K562 (cell line): ENCODE measurements at regions not wholly inside any gene's neighbourhood (a gene's known extent, or its start where the extent isn't known, plus 50 kb on each side); places are given as distances from the start of the nearest gene placed in this dataset.

Source experiments
- BHLHE40 ChIP-seq: IDR thresholded peaks from 2 replicates; pipeline ENCODE4 v1.6.1; 2011; ENCODE audit warnings: low read length, improper control_type of control experiment
- ELF1 ChIP-seq: fragments of 200-800 bp; sonication (Bioruptor generic); IDR thresholded peaks from 2 replicates; pipeline ENCODE4 v1.6.1; 2016; ENCODE audit warnings: missing genetic modification characterization, missing compliant biosample characterization
- FUS ChIP-seq: fragments of 200-400 bp; formaldehyde crosslinking; optimal IDR thresholded peaks from 2 replicates; pipeline ENCODE3; 2017; ENCODE audit warnings: low read depth, low read length
- HDAC3 ChIP-seq: fragments of 450-650 bp; IDR thresholded peaks from 2 replicates; pipeline ENCODE4 v1.6.1; 2018; ENCODE audit warnings: borderline replicate concordance, mild to moderate bottlenecking, moderate library complexity; ENCODE audit not compliant: partially characterized antibody
- MAZ ChIP-seq, 2 experiments: fragments of 450-650 bp in 1 of 2; sonication (generic) in 1 of 2; formaldehyde crosslinking; IDR thresholded peaks in 1 of 2; conservative IDR thresholded peaks in 1 of 2; 2 replicates each; pipeline versions ENCODE4 v1.4.0 to v1.5.0; 2020; ENCODE audit warnings: mild to moderate bottlenecking in 1 of 2, missing genetic modification reagents in 1 of 2
- RBFOX2 ChIP-seq: fragments of 200-400 bp; formaldehyde crosslinking; IDR thresholded peaks from 2 replicates; pipeline ENCODE4 v1.6.1; 2017; ENCODE audit warnings: low read depth, mild to moderate bottlenecking, low read length, moderate library complexity
- RFX5 ChIP-seq: IDR thresholded peaks from 2 replicates; pipeline ENCODE4 v1.6.1; 2011; ENCODE audit warnings: low read depth, mild to moderate bottlenecking, improper control_type of control experiment, low read length
- RUNX1 ChIP-seq: sonication (generic); IDR thresholded peaks from 2 replicates; pipeline ENCODE4 v1.6.1; 2016; ENCODE audit warnings: antibody characterized with exemption, low read depth
- SAFB2 ChIP-seq: fragments of 200-400 bp; formaldehyde crosslinking; IDR thresholded peaks from 2 replicates; pipeline ENCODE4 v1.6.1; 2018; ENCODE audit warnings: borderline replicate concordance, low read length, low read depth, moderate library complexity; ENCODE audit not compliant: severe bottlenecking
- ZBED1 ChIP-seq: IDR thresholded peaks from 2 replicates; pipeline ENCODE4 v1.6.1; 2014
- ZNF347 ChIP-seq: fragments of 450-650 bp; formaldehyde crosslinking; IDR thresholded peaks from 2 replicates; pipeline ENCODE4 v1.4.0; 2020; ENCODE audit warnings: low read depth, mild to moderate bottlenecking, moderate library complexity
- ZNF75A ChIP-seq: fragments of 450-650 bp; formaldehyde crosslinking; IDR thresholded peaks from 2 replicates; pipeline ENCODE4 v1.4.0; 2020; ENCODE audit warnings: mild to moderate bottlenecking
- ZNF785 ChIP-seq: fragments of 250-450 bp; sonication (Bioruptor Pico); IDR thresholded peaks from 2 replicates; pipeline ENCODE4 v1.4.0; 2020; ENCODE audit warnings: mild to moderate bottlenecking
- TF ChIP-seq, protein P1 (sequence below): fragments of 450-650 bp; IDR thresholded peaks from 2 replicates; pipeline ENCODE4 v1.6.1; 2016; ENCODE audit warnings: mild to moderate bottlenecking
- TF ChIP-seq, protein P2 (sequence below): sonication (generic); formaldehyde crosslinking; IDR thresholded peaks from 2 replicates; pipeline ENCODE4 v1.8.0; 2022; ENCODE audit warnings: missing genetic modification reagents, mild to moderate bottlenecking, borderline replicate concordance
- TF ChIP-seq, protein P3 (sequence below): fragments of 250-450 bp; sonication (Bioruptor Pico); IDR thresholded peaks from 2 replicates; pipeline ENCODE4 v1.4.0; 2020; ENCODE audit warnings: borderline replicate concordance
- TF ChIP-seq, protein P4 (sequence below): fragments of 250-450 bp; sonication (Bioruptor Pico); IDR thresholded peaks from 2 replicates; pipeline ENCODE4 v1.5.0; 2021
- TF ChIP-seq, protein P5 (sequence below), 2 experiments: IDR thresholded peaks in 1 of 2; conservative IDR thresholded peaks in 1 of 2; 2 replicates each; pipeline ENCODE4 v1.6.1; 2016; ENCODE audit warnings: low read depth in 2 of 2, mild to moderate bottlenecking in 1 of 2, missing compliant biosample characterization in 1 of 2, missing genetic modification characterization in 1 of 2, moderate library complexity in 1 of 2

DNA sequence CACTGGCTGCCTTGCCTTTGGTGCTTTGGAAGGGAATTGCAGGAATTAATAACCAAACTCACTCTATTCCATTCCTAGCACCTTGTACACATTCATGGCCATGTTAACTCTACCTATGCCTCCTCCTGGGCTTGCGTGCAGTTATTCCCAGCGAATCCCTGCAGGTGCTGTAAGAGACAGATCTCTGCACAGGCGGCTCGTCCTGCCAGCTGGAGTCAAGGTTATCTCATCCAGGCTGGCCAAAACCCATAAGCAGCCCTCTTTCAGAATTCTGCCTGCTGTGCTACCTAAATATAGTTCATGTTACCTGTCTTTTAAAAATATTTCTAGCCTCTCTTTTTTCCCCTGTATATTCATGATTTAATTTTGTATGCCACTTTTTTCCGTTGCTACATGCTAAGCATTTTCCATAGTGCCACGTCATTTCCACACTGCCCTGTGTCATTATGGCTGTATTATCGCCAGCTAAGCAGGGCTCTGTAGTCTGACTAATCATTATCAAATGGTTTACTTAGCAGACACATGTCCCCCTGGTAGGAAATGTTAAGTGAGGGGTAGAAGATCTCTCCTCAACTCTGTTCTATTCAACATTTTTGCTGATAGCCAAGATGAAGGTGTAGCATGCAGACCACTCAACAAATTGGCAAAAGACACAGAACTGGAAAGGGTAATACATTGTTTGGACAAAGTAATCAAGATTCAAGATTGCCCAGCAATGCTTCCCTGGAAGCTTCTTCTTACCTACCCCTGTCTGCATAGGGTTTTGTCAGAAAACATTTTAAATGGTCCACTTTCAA, 79.7 kb upstream of the TAF1B start (continued):
- TF ChIP-seq ZNF75A (CRISPR knock-in tag) (no peak), ZBED1 (no peak), MAZ (CRISPR knock-in tag; conservative IDR thresholded peaks at IDR 0.05 in 1 of 2, IDR thresholded peaks at IDR 0.05 in 1 of 2) (no peak), RBFOX2 (no peak), HDAC3 (no peak), ZNF347 (no peak), ZNF785 (CRISPR knock-in tag) (no peak), FUS (no peak), SAFB2 (no peak), ELF1 (no peak), RUNX1 (no peak), RFX5 (no peak), BHLHE40 (no peak)
- TF ChIP-seq, protein P1, sequence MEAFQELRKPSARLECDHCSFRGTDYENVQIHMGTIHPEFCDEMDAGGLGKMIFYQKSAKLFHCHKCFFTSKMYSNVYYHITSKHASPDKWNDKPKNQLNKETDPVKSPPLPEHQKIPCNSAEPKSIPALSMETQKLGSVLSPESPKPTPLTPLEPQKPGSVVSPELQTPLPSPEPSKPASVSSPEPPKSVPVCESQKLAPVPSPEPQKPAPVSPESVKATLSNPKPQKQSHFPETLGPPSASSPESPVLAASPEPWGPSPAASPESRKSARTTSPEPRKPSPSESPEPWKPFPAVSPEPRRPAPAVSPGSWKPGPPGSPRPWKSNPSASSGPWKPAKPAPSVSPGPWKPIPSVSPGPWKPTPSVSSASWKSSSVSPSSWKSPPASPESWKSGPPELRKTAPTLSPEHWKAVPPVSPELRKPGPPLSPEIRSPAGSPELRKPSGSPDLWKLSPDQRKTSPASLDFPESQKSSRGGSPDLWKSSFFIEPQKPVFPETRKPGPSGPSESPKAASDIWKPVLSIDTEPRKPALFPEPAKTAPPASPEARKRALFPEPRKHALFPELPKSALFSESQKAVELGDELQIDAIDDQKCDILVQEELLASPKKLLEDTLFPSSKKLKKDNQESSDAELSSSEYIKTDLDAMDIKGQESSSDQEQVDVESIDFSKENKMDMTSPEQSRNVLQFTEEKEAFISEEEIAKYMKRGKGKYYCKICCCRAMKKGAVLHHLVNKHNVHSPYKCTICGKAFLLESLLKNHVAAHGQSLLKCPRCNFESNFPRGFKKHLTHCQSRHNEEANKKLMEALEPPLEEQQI: no peak
- TF ChIP-seq, protein P2, sequence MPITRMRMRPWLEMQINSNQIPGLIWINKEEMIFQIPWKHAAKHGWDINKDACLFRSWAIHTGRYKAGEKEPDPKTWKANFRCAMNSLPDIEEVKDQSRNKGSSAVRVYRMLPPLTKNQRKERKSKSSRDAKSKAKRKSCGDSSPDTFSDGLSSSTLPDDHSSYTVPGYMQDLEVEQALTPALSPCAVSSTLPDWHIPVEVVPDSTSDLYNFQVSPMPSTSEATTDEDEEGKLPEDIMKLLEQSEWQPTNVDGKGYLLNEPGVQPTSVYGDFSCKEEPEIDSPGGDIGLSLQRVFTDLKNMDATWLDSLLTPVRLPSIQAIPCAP (CRISPR knock-in tag): no peak
- TF ChIP-seq, protein P3, sequence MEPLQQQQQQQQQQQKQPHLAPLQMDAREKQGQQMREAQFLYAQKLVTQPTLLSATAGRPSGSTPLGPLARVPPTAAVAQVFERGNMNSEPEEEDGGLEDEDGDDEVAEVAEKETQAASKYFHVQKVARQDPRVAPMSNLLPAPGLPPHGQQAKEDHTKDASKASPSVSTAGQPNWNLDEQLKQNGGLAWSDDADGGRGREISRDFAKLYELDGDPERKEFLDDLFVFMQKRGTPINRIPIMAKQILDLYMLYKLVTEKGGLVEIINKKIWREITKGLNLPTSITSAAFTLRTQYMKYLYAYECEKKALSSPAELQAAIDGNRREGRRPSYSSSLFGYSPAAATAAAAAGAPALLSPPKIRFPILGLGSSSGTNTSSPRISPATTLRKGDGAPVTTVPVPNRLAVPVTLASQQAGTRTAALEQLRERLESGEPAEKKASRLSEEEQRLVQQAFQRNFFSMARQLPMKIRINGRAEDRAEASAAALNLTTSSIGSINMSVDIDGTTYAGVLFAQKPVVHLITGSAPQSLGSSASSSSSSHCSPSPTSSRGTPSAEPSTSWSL (CRISPR knock-in tag): no peak
- TF ChIP-seq, protein P4, sequence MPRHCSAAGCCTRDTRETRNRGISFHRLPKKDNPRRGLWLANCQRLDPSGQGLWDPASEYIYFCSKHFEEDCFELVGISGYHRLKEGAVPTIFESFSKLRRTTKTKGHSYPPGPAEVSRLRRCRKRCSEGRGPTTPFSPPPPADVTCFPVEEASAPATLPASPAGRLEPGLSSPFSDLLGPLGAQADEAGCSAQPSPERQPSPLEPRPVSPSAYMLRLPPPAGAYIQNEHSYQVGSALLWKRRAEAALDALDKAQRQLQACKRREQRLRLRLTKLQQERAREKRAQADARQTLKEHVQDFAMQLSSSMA (CRISPR knock-in tag): no peak
- TF ChIP-seq, protein P5, sequence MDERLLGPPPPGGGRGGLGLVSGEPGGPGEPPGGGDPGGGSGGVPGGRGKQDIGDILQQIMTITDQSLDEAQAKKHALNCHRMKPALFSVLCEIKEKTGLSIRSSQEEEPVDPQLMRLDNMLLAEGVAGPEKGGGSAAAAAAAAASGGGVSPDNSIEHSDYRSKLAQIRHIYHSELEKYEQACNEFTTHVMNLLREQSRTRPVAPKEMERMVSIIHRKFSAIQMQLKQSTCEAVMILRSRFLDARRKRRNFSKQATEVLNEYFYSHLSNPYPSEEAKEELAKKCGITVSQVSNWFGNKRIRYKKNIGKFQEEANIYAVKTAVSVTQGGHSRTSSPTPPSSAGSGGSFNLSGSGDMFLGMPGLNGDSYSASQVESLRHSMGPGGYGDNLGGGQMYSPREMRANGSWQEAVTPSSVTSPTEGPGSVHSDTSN (CRISPR knock-in tag; IDR thresholded peaks at IDR 0.05; ENCODE audit: low read depth): no peak
- TF ChIP-seq, protein P5 (tag; conservative IDR thresholded peaks at IDR 0.05; ENCODE audit: low read depth): no peak
